B cell (primary cell): ENCODE measurements at regions not wholly inside any gene's neighbourhood (a gene's known extent, or its start where the extent isn't known, plus 50 kb on each side); places are given as distances from the start of the nearest gene placed in this dataset.

ENCODE experiments used
- ATAC-seq: fragments of 200-7000 bp; cut with Tn5 transposase; one replicate; pipeline ENCODE4 v1.10.0; 2021; ENCODE audit warnings: low read depth, mild to moderate bottlenecking, moderate number of reproducible peaks, moderate library complexity
- CTCF ChIA-PET: fragments of 350-600 bp; sonication (Branson Sonifier 250); formaldehyde crosslinking; loops from one replicate; lab custom pipeline; 2021; ENCODE audit warnings: antibody characterized with exemption, inconsistent platforms; lab: Charles Lee
- POLR2A ChIA-PET: fragments of 350-600 bp; sonication (Branson Sonifier 250); formaldehyde crosslinking; loops from one replicate; lab custom pipeline; 2021; ENCODE audit warnings: antibody characterized with exemption; lab: Charles Lee
- DNase-seq: peaks from one replicate; pipeline ENCODE4 v3.0.0; 2013
- H2AFZ ChIP-seq: 2 replicates; pipeline ENCODE4 v1.6.1; 2012; ENCODE audit warnings: mild to moderate bottlenecking, low read depth, low read length; ENCODE audit not compliant: insufficient read depth, poor library complexity, severe bottlenecking
- H3K27ac ChIP-seq, 2 donors: 1 replicate in 1 of 2; 2 replicates in 1 of 2; pipeline ENCODE4 v1.5.1; 2012 to 2013; ENCODE audit warnings: low read length in 2 of 2, mild to moderate bottlenecking in 2 of 2, moderate library complexity in 1 of 2
- H3K27me3 ChIP-seq, 4 experiments: fragments of 200-600 bp in 1 of 4; sonication (generic) in 1 of 4; replicated peaks in 1 of 4; 1 replicate in 2 of 4; 2 replicates in 2 of 4; pipeline versions ENCODE4 v1.6.1 to v1.7.0; 2013 to 2016; ENCODE audit warnings: low read length in 3 of 4, mild to moderate bottlenecking in 2 of 4, mixed read lengths in 1 of 4, moderate library complexity in 1 of 4; ENCODE audit not compliant: insufficient read depth in 4 of 4, control insufficient read depth in 3 of 4; ENCODE audit errors: control extremely low read depth in 1 of 4
- H3K36me3 ChIP-seq, 2 experiments: replicated peaks in 1 of 2; 1 replicate in 1 of 2; 2 replicates in 1 of 2; pipeline versions ENCODE4 v1.6.1 to v1.7.1; 2013; ENCODE audit warnings: low read length in 1 of 2; ENCODE audit not compliant: insufficient read depth in 2 of 2, control insufficient read depth in 1 of 2; ENCODE audit errors: control extremely low read depth in 1 of 2, extremely low read depth in 1 of 2
- H3K4me1 ChIP-seq, 2 donors: fragments of 200-600 bp in 1 of 2; sonication (generic) in 1 of 2; 1 replicate in 1 of 2; 2 replicates in 1 of 2; pipeline versions ENCODE4 v1.5.1 to v1.6.1; 2013 to 2017; ENCODE audit warnings: low read length in 2 of 2; ENCODE audit not compliant: control insufficient read depth in 2 of 2, insufficient read depth in 2 of 2
- H3K4me2 ChIP-seq: replicated peaks from 2 replicates; pipeline ENCODE3; 2012; ENCODE audit warnings: mild to moderate bottlenecking, low read depth, low read length; ENCODE audit not compliant: poor library complexity, severe bottlenecking
- H3K4me3 ChIP-seq, 5 experiments: fragments of 200-600 bp in 1 of 5; sonication (generic) in 1 of 5; 1 replicate in 3 of 5; 2 replicates in 2 of 5; pipeline versions ENCODE4 v1.5.1 to v1.7.0; 2011 to 2016; ENCODE audit warnings: low read length in 4 of 5, mild to moderate bottlenecking in 4 of 5, low read depth in 2 of 5, control low read depth in 1 of 5, moderate library complexity in 1 of 5; ENCODE audit not compliant: insufficient read depth in 1 of 5; ENCODE audit errors: control extremely low read depth in 1 of 5, extremely low read depth in 1 of 5
- H3K79me2 ChIP-seq: fragments of 200-600 bp; sonication (generic); one replicate; pipeline ENCODE4 v1.6.0; 2016; ENCODE audit warnings: low read length; ENCODE audit not compliant: control insufficient read depth, insufficient read depth
- H3K9ac ChIP-seq: fragments of 200-600 bp; sonication (generic); 2 replicates; pipeline ENCODE4 v1.6.1; 2017; ENCODE audit warnings: mild to moderate bottlenecking, low read length, moderate library complexity
- H3K9me3 ChIP-seq, 3 donors: one replicate each; pipeline versions ENCODE4 v1.6.1 to v1.7.1; 2013; ENCODE audit warnings: low read length in 2 of 3; ENCODE audit not compliant: control insufficient read depth in 2 of 3, insufficient read depth in 1 of 3; ENCODE audit errors: control extremely low read depth in 1 of 3
- H4K20me1 ChIP-seq: 2 replicates; pipeline ENCODE4 v1.6.0; 2012; ENCODE audit warnings: mild to moderate bottlenecking, low read length; ENCODE audit not compliant: insufficient read depth, control insufficient read depth, poor library complexity, severe bottlenecking
- H3K27ac Mint-ChIP-seq: one replicate; pipeline ENCODE4 v1.8.0; 2021; ENCODE audit warnings: mixed read lengths
- H3K27me3 Mint-ChIP-seq: one replicate; pipeline ENCODE4 v1.8.0; 2021; ENCODE audit warnings: mixed read lengths
- H3K4me1 Mint-ChIP-seq: one replicate; pipeline ENCODE4 v1.8.0; 2021; ENCODE audit warnings: mixed read lengths
- H3K4me3 Mint-ChIP-seq: one replicate; pipeline ENCODE4 v1.8.0; 2021; ENCODE audit warnings: mixed read lengths
- H3K9me3 Mint-ChIP-seq: one replicate; pipeline ENCODE4 v1.8.0; 2022; ENCODE audit warnings: mixed read lengths; ENCODE audit not compliant: insufficient read depth
- EZH2 ChIP-seq: IDR thresholded peaks from 2 replicates; pipeline ENCODE4 v1.6.1; 2012; ENCODE audit warnings: borderline replicate concordance, low read depth, mild to moderate bottlenecking, moderate library complexity, low read length; ENCODE audit not compliant: insufficient read depth, poor library complexity, severe bottlenecking
- WGBS: methylation state at CpG from one replicate; pipeline ENCODE4 v1.1.5; 2013; ENCODE audit warnings: missing lambda C conversion rate; ENCODE audit not compliant: insufficient coverage; 5-methylcytosine and 5-hydroxymethylcytosine counted together
- intact Hi-C: fragments of 100-400 bp; cut with micrococcal nuclease; formaldehyde crosslinking; loops from one replicate; pipeline ENCODE4 v1.10.0; 2022
- TF ChIP-seq, protein P1 (sequence below): fragments of 200-600 bp; IDR thresholded peaks from one replicate; pipeline ENCODE4 v1.8.0; 2022; ENCODE audit warnings: antibody characterized with exemption, mild to moderate bottlenecking

DNA sequence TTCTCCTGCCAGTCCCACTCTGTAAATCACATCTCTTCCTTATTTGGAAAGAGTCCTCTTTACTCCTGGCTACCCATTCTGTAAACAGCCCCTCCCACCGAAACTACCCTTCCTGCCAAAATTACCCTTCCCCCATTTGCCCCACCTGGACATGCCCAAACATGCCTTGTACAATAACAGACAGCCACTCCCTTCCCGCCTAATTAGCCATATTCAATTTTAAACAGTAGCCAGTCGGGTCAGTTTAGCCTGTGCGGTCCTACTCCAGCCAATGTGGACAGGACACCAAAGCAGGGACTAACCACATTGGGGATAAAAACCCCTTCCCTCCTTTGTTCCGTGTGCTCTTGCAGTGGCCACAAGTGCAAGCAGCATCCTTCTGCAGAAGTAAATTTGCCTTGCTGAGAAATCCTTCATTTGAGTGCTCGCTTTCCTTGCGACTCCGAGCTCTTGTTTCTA is 56.3 kb upstream of the MAP10 start:
- H3K27me3 ChIP-seq: no peaks in the 10 kb centered on the region
- H3K4me2 ChIP-seq: no peak overlapping the region
- H3K4me1 Mint-ChIP-seq: no peaks in the 10 kb centered on the region
- no peaks in the 10 kb centered on the region for H4K20me1 ChIP-seq
- 70% methylated on average over 4 of the region's 8 CpGs for WGBS
- no peak overlapping the region for H3K27ac Mint-ChIP-seq
- H3K36me3 ChIP-seq: no peaks in the 10 kb centered on the region
- no peaks in the 10 kb centered on the region for H3K79me2 ChIP-seq
- intact Hi-C loops: no loop called here
- H2AFZ ChIP-seq: no peak overlapping the region
- TF ChIP-seq, protein P1, sequence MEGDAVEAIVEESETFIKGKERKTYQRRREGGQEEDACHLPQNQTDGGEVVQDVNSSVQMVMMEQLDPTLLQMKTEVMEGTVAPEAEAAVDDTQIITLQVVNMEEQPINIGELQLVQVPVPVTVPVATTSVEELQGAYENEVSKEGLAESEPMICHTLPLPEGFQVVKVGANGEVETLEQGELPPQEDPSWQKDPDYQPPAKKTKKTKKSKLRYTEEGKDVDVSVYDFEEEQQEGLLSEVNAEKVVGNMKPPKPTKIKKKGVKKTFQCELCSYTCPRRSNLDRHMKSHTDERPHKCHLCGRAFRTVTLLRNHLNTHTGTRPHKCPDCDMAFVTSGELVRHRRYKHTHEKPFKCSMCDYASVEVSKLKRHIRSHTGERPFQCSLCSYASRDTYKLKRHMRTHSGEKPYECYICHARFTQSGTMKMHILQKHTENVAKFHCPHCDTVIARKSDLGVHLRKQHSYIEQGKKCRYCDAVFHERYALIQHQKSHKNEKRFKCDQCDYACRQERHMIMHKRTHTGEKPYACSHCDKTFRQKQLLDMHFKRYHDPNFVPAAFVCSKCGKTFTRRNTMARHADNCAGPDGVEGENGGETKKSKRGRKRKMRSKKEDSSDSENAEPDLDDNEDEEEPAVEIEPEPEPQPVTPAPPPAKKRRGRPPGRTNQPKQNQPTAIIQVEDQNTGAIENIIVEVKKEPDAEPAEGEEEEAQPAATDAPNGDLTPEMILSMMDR: no peak
- TF ChIP-seq EZH2: no peak
- no peak for ATAC-seq
- no peaks in the 10 kb centered on the region for H3K27me3 Mint-ChIP-seq
- no peak overlapping the region for H3K27ac ChIP-seq
- H3K9me3 ChIP-seq: peaks cover 0 to 21% (median 8%) of the 10 kb centered on the region in 3 donors
- DNase-seq: no peak
- POLR2A ChIA-PET: no interaction called here
- H3K9me3 Mint-ChIP-seq: peaks cover 11% of the 10 kb centered on the region
- H3K4me3 Mint-ChIP-seq: no peak overlapping the region
- H3K9ac ChIP-seq: no peak overlapping the region
- no peak overlapping the region for H3K4me3 ChIP-seq
- no peaks in the 10 kb centered on the region for H3K4me1 ChIP-seq
- CTCF ChIA-PET: no interaction called here

GRCh38 chr1:232751393-232752140 is 53.6 kb upstream of the MAP10 start:
- Mint-ChIP-seq H3K27ac (no peak overlapping the region), H3K4me3 (no peak overlapping the region), H3K9me3 (peaks cover 11% of the 10 kb centered on the region), H3K4me1 (no peaks in the 10 kb centered on the region), H3K27me3 (no peaks in the 10 kb centered on the region)
- Histone ChIP-seq H3K4me3 (no peak overlapping the region), H4K20me1 (no peaks in the 10 kb centered on the region), H3K79me2 (no peaks in the 10 kb centered on the region), H3K4me2 (no peak overlapping the region), H3K27me3 (no peaks in the 10 kb centered on the region), H3K9me3 (peaks cover 0 to 18% (median 8%) of the 10 kb centered on the region in 3 donors), H3K27ac (no peak overlapping the region), H3K36me3 (no peaks in the 10 kb centered on the region), H2AFZ (no peak overlapping the region), H3K9ac (no peak overlapping the region), H3K4me1 (no peaks in the 10 kb centered on the region)
- DNase-seq: no peak
- no peak for TF ChIP-seq EZH2
- TF ChIP-seq, protein P1: no peak
- no peak for ATAC-seq
- POLR2A ChIA-PET: no interaction called here
- CTCF ChIA-PET: no interaction called here
- intact Hi-C loops: no loop called here
- 5% methylated on average over 5 of the region's 7 CpGs for WGBS
